SJSA1 (cell line): ENCODE measurements at regions not wholly inside any gene's neighbourhood (a gene's known extent, or its start where the extent isn't known, plus 50 kb on each side); places are given as distances from the start of the nearest gene placed in this dataset.
"Not testable (repeated sequence)": the region's sequence is repeated elsewhere in the genome, so short reads cannot be mapped to it uniquely, and the experiment has no call there.

Experiments used
- DNase-seq, 2 experiments: peaks; one replicate each; pipeline ENCODE4 v3.0.0-alpha.2; 2015 to 2020; ENCODE audit warnings: low spot score in 2 of 2, low read depth in 1 of 2
- H3K27ac ChIP-seq: fragments of 250-450 bp; sonication (Bioruptor Pico); 2 replicates; pipeline ENCODE4 v1.5.1; 2020; ENCODE audit warnings: mild to moderate bottlenecking, moderate library complexity
- H3K27me3 ChIP-seq: fragments of 250-450 bp; sonication (Bioruptor Pico); replicated peaks from 2 replicates; pipeline ENCODE4 v1.5.1; 2020; ENCODE audit warnings: mild to moderate bottlenecking, moderate library complexity
- H3K36me3 ChIP-seq: fragments of 250-450 bp; sonication (Bioruptor Pico); 2 replicates; pipeline ENCODE4 v1.5.1; 2020; ENCODE audit warnings: mild to moderate bottlenecking
- H3K4me1 ChIP-seq: fragments of 250-450 bp; sonication (Bioruptor Pico); replicated peaks from 2 replicates; pipeline ENCODE4 v1.6.1; 2021; ENCODE audit warnings: mild to moderate bottlenecking
- H3K4me3 ChIP-seq: fragments of 250-450 bp; sonication (Bioruptor Pico); 2 replicates; pipeline ENCODE4 v1.5.1; 2020; ENCODE audit warnings: mild to moderate bottlenecking
- H3K9me3 ChIP-seq: fragments of 250-450 bp; sonication (Bioruptor Pico); replicated peaks from 2 replicates; pipeline ENCODE4 v1.5.1; 2020; ENCODE audit warnings: mild to moderate bottlenecking

- Histone ChIP-seq H3K9me3 (no peaks in the 10 kb centered on the region), H3K4me1 (no peaks in the 10 kb centered on the region), H3K4me3 (no peak overlapping the region), H3K27ac (no peak overlapping the region), H3K27me3 (no peaks in the 10 kb centered on the region), H3K36me3 (no peaks in the 10 kb centered on the region)
- no peak for DNase-seq
These were observed 847.2 kb downstream of the PLOD2 start for GRCh38 chr3:145313751-145314150.

- not testable (repeated sequence) for H3K9me3 ChIP-seq, H3K27ac ChIP-seq, H3K4me1 ChIP-seq, DNase-seq, H3K4me3 ChIP-seq, H3K27me3 ChIP-seq, H3K36me3 ChIP-seq
These were observed 844.7 kb downstream of the PLOD2 start for GRCh38 chr3:145316253-145316652.

GRCh38 chr3:145326666-145327065 lies 834.3 kb downstream of the PLOD2 start:
- H3K27ac ChIP-seq, result no peak overlapping the region
- H3K4me3 ChIP-seq, result no peak overlapping the region
- no peaks in the 10 kb centered on the region for H3K9me3 ChIP-seq
- no peaks in the 10 kb centered on the region for H3K4me1 ChIP-seq
- no peak for DNase-seq
- H3K36me3 ChIP-seq, result no peaks in the 10 kb centered on the region
- H3K27me3 ChIP-seq, result no peaks in the 10 kb centered on the region

- not testable (repeated sequence) for H3K27me3 ChIP-seq, H3K4me1 ChIP-seq, H3K27ac ChIP-seq, DNase-seq, H3K4me3 ChIP-seq, H3K9me3 ChIP-seq, H3K36me3 ChIP-seq
These were observed 827.6 kb downstream of the PLOD2 start for GRCh38 chr3:145333427-145333826.

- no peaks in the 10 kb centered on the region for H3K4me1 ChIP-seq
- no peak overlapping the region for H3K4me3 ChIP-seq
- H3K9me3 ChIP-seq, result no peaks in the 10 kb centered on the region
- no peaks in the 10 kb centered on the region for H3K36me3 ChIP-seq
- H3K27ac ChIP-seq, result no peak overlapping the region
- no peak for DNase-seq
- no peaks in the 10 kb centered on the region for H3K27me3 ChIP-seq
These were observed 827.1 kb downstream of the PLOD2 start for GRCh38 chr3:145333931-145334330.

- no peak for DNase-seq
- H3K36me3 ChIP-seq, result no peaks in the 10 kb centered on the region
- no peaks in the 10 kb centered on the region for H3K9me3 ChIP-seq
- no peak overlapping the region for H3K4me3 ChIP-seq
- H3K27ac ChIP-seq, result no peak overlapping the region
- H3K27me3 ChIP-seq, result no peaks in the 10 kb centered on the region
- no peaks in the 10 kb centered on the region for H3K4me1 ChIP-seq
These were observed 805.8 kb downstream of the PLOD2 start for GRCh38 chr3:145355206-145355605.

- Histone ChIP-seq H3K9me3 (no peaks in the 10 kb centered on the region), H3K36me3 (no peaks in the 10 kb centered on the region), H3K27ac (no peak overlapping the region), H3K4me3 (no peak overlapping the region), H3K4me1 (no peaks in the 10 kb centered on the region), H3K27me3 (no peaks in the 10 kb centered on the region)
- DNase-seq, result no peak
These were observed 803.5 kb downstream of the PLOD2 start for GRCh38 chr3:145357453-145357852.

- Histone ChIP-seq H3K4me3 (no peak overlapping the region), H3K9me3 (no peaks in the 10 kb centered on the region), H3K27me3 (no peaks in the 10 kb centered on the region), H3K4me1 (no peaks in the 10 kb centered on the region), H3K27ac (no peak overlapping the region), H3K36me3 (no peaks in the 10 kb centered on the region)
- DNase-seq, result no peak
These were observed 801.9 kb downstream of the PLOD2 start for GRCh38 chr3:145359040-145359439.

GRCh38 chr3:145368748-145369147 lies 792.2 kb downstream of the PLOD2 start:
- no peaks in the 10 kb centered on the region for H3K9me3 ChIP-seq
- no peaks in the 10 kb centered on the region for H3K4me1 ChIP-seq
- H3K36me3 ChIP-seq, result no peaks in the 10 kb centered on the region
- H3K27ac ChIP-seq, result no peak overlapping the region
- H3K4me3 ChIP-seq, result no peak overlapping the region
- no peaks in the 10 kb centered on the region for H3K27me3 ChIP-seq
- no peak for DNase-seq

- no peak overlapping the region for H3K4me3 ChIP-seq
These were observed 790.1 kb downstream of the PLOD2 start for GRCh38 chr3:145370870-145371269.

GRCh38 chr3:145377301-145377700 lies 783.7 kb downstream of the PLOD2 start:
- H3K36me3 ChIP-seq, result no peaks in the 10 kb centered on the region
- H3K27ac ChIP-seq, result no peak overlapping the region
- H3K4me3 ChIP-seq, result no peak overlapping the region

More at GRCh38 chr3:145370870-145371269, 790.1 kb downstream of the PLOD2 start:
- Histone ChIP-seq H3K27ac (no peak overlapping the region), H3K36me3 (no peaks in the 10 kb centered on the region), H3K4me1 (no peaks in the 10 kb centered on the region), H3K9me3 (no peaks in the 10 kb centered on the region), H3K27me3 (no peaks in the 10 kb centered on the region)
- no peak for DNase-seq

GRCh38 chr3:145383416-145383815 lies 777.6 kb downstream of the PLOD2 start:
- Histone ChIP-seq H3K9me3 (no peaks in the 10 kb centered on the region), H3K27me3 (no peaks in the 10 kb centered on the region), H3K4me1 (no peaks in the 10 kb centered on the region), H3K27ac (no peak overlapping the region), H3K4me3 (no peak overlapping the region), H3K36me3 (no peaks in the 10 kb centered on the region)
- no peak for DNase-seq

More at GRCh38 chr3:145377301-145377700, 783.7 kb downstream of the PLOD2 start:
- no peaks in the 10 kb centered on the region for H3K27me3 ChIP-seq
- H3K4me1 ChIP-seq, result no peaks in the 10 kb centered on the region
- no peak for DNase-seq
- H3K9me3 ChIP-seq, result no peaks in the 10 kb centered on the region

GRCh38 chr3:145384307-145384706 lies 776.7 kb downstream of the PLOD2 start:
- H3K4me1 ChIP-seq, result no peaks in the 10 kb centered on the region
- H3K36me3 ChIP-seq, result no peaks in the 10 kb centered on the region
- no peak for DNase-seq
- no peaks in the 10 kb centered on the region for H3K9me3 ChIP-seq
- no peak overlapping the region for H3K4me3 ChIP-seq
- no peak overlapping the region for H3K27ac ChIP-seq
- no peaks in the 10 kb centered on the region for H3K27me3 ChIP-seq

GRCh38 chr3:145387211-145387610 lies 773.8 kb downstream of the PLOD2 start:
- no peak for DNase-seq
- Histone ChIP-seq H3K36me3 (no peaks in the 10 kb centered on the region), H3K27ac (no peak overlapping the region), H3K9me3 (no peaks in the 10 kb centered on the region), H3K4me3 (no peak overlapping the region), H3K4me1 (no peaks in the 10 kb centered on the region), H3K27me3 (no peaks in the 10 kb centered on the region)

GRCh38 chr3:145395421-145395820 lies 765.6 kb downstream of the PLOD2 start:
- no peak overlapping the region for H3K4me3 ChIP-seq
- no peaks in the 10 kb centered on the region for H3K27me3 ChIP-seq
- H3K9me3 ChIP-seq, result no peaks in the 10 kb centered on the region
- no peaks in the 10 kb centered on the region for H3K36me3 ChIP-seq
- H3K4me1 ChIP-seq, result no peaks in the 10 kb centered on the region
- H3K27ac ChIP-seq, result no peak overlapping the region
- DNase-seq, result no peak
